Gastrocnemius medialis (tissue), 4 donors: ENCODE measurements at regions not wholly inside any gene's neighbourhood (a gene's known extent, or its start where the extent isn't known, plus 50 kb on each side); places are given as distances from the start of the nearest gene placed in this dataset.
"Not testable (repeated sequence)": the region's sequence is repeated elsewhere in the genome, so short reads cannot be mapped to it uniquely, and the experiment has no call there.

Experiments
- ATAC-seq, 2 donors: fragments of 150-250 bp; one replicate each; pipeline ENCODE4 v1.9.1; 2016
- DNase-seq, 2 donors: peaks; one replicate each; pipeline ENCODE4 v3.0.0-alpha.2; 2019
- H3K27ac ChIP-seq, 4 donors: fragments of 200-600 bp; sonication (generic); 1 replicate in 1 of 4; 2 replicates in 3 of 4; pipeline ENCODE4 v1.5.1; 2016 to 2018; ENCODE audit warnings: mild to moderate bottlenecking in 2 of 4, moderate library complexity in 1 of 4
- H3K27me3 ChIP-seq, 3 donors: fragments of 200-600 bp; sonication (generic) in 2 of 3; 1 replicate in 1 of 3; 2 replicates in 2 of 3; pipeline versions ENCODE4 v1.5.1 to v1.6.0; 2016 to 2019; ENCODE audit warnings: mild to moderate bottlenecking in 1 of 3, moderate library complexity in 1 of 3
- H3K36me3 ChIP-seq, 2 donors: fragments of 200-600 bp; sonication (generic) in 1 of 2; one replicate each; pipeline ENCODE4 v1.5.1; 2017 to 2018
- H3K4me1 ChIP-seq, 2 donors: fragments of 200-600 bp; sonication (generic) in 1 of 2; one replicate each; pipeline ENCODE4 v1.5.1; 2016 to 2017; ENCODE audit warnings: mild to moderate bottlenecking in 2 of 2
- H3K4me3 ChIP-seq, 4 donors: fragments of 200-600 bp; sonication (generic) in 3 of 4; 1 replicate in 1 of 4; 2 replicates in 3 of 4; pipeline ENCODE4 v1.5.1; 2016 to 2019; ENCODE audit warnings: mild to moderate bottlenecking in 2 of 4
- H3K9me3 ChIP-seq, 3 donors: fragments of 200-600 bp; sonication (generic) in 2 of 3; 1 replicate in 1 of 3; 2 replicates in 2 of 3; pipeline ENCODE4 v1.5.1; 2016 to 2019
- CTCF ChIP-seq, 5 experiments: fragments of 450-650 bp in 3 of 5; fragments of 200-600 bp in 2 of 5; sonication (generic) in 2 of 5; IDR thresholded peaks in 4 of 5; conservative IDR thresholded peaks in 1 of 5; 1 replicate in 4 of 5; 2 replicates in 1 of 5; pipeline ENCODE4 v1.5.1; 2016 to 2019; ENCODE audit warnings: antibody characterized with exemption in 5 of 5, mild to moderate bottlenecking in 3 of 5, moderate library complexity in 3 of 5
- POLR2A ChIP-seq, 2 donors: fragments of 450-650 bp; IDR thresholded peaks; one replicate each; pipeline ENCODE4 v1.6.1; 2017; ENCODE audit warnings: antibody characterized with exemption in 2 of 2, mild to moderate bottlenecking in 2 of 2, moderate library complexity in 2 of 2
- in situ Hi-C, 4 donors: fragments of 200-750 bp; cut with MboI; loops; one replicate each; pipeline versions ENCODE4 v1.15.0 to v1.8.0; 2017; ENCODE audit warnings: low sequenced_read_pairs in 4 of 4
- intact Hi-C: fragments of 100-400 bp; cut with DNase I; formaldehyde crosslinking; loops from one replicate; pipeline ENCODE4 v1.15.1; 2023; ENCODE audit warnings: low total_unique reads

- Histone ChIP-seq H3K36me3 (no peaks in the 10 kb centered on the region), H3K4me3 (no peak overlapping the region), H3K4me1 (no peaks in the 10 kb centered on the region), H3K9me3 (no peaks in the 10 kb centered on the region), H3K27ac (no peak overlapping the region), H3K27me3 (no peaks in the 10 kb centered on the region)
- in situ Hi-C loops: no loop called here
- intact Hi-C loops: no loop called here
- DNase-seq: no peak
- TF ChIP-seq POLR2A (IDR thresholded peaks at IDR 0.05) (no peak), CTCF (IDR thresholded peaks at IDR 0.05 in 4 of 5, conservative IDR thresholded peaks at IDR 0.05 in 1 of 5) (no peak)
- ATAC-seq: no peak
Measured at GRCh38 chr15:20367093-20367492, 174.5 kb downstream of the GOLGA6L6 start.

- H3K4me1 ChIP-seq, intact Hi-C loops, ATAC-seq, H3K36me3 ChIP-seq, H3K27me3 ChIP-seq, H3K27ac ChIP-seq, H3K4me3 ChIP-seq, in situ Hi-C loops, DNase-seq, H3K9me3 ChIP-seq: not testable (repeated sequence)
Measured at GRCh38 chr15:20363591-20363990, 178.0 kb downstream of the GOLGA6L6 start.

GRCh38 chr15:20361091-20361490, 180.5 kb downstream of the GOLGA6L6 start:
- no peaks in the 10 kb centered on the region for H3K9me3 ChIP-seq
- in situ Hi-C loops (no loop called here), intact Hi-C loops (no loop called here)
- TF ChIP-seq CTCF (IDR thresholded peaks at IDR 0.05 in 4 of 5, conservative IDR thresholded peaks at IDR 0.05 in 1 of 5) (no peak), POLR2A (IDR thresholded peaks at IDR 0.05) (no peak)
- DNase-seq: no peak
- H3K4me3 ChIP-seq: no peak overlapping the region
- no peaks in the 10 kb centered on the region for H3K27me3 ChIP-seq
- no peaks in the 10 kb centered on the region for H3K4me1 ChIP-seq
- H3K36me3 ChIP-seq: no peaks in the 10 kb centered on the region
- ATAC-seq: no peak
- no peak overlapping the region for H3K27ac ChIP-seq

GRCh38 chr15:20358779-20359414, 182.7 kb downstream of the GOLGA6L6 start:
- H3K36me3 ChIP-seq: no peaks in the 10 kb centered on the region
- no peak overlapping the region for H3K4me3 ChIP-seq
- in situ Hi-C loops: no loop called here
- no peak for TF ChIP-seq POLR2A (IDR thresholded peaks at IDR 0.05)
- TF ChIP-seq CTCF (IDR thresholded peaks at IDR 0.05 in 4 of 5, conservative IDR thresholded peaks at IDR 0.05 in 1 of 5): no peak
- no peak for ATAC-seq
- DNase-seq: no peak
- no peaks in the 10 kb centered on the region for H3K9me3 ChIP-seq
- intact Hi-C loops: no loop called here
- H3K4me1 ChIP-seq: no peaks in the 10 kb centered on the region
- H3K27ac ChIP-seq: no peak overlapping the region
- H3K27me3 ChIP-seq: no peaks in the 10 kb centered on the region

- in situ Hi-C loops: no loop called here
- H3K9me3 ChIP-seq: no peaks in the 10 kb centered on the region
- H3K4me1 ChIP-seq: no peaks in the 10 kb centered on the region
- no peak overlapping the region for H3K27ac ChIP-seq
- DNase-seq (no peak), ATAC-seq (no peak)
- intact Hi-C loops: no loop called here
- no peaks in the 10 kb centered on the region for H3K27me3 ChIP-seq
- no peak overlapping the region for H3K4me3 ChIP-seq
- no peaks in the 10 kb centered on the region for H3K36me3 ChIP-seq
- TF ChIP-seq POLR2A (IDR thresholded peaks at IDR 0.05) (no peak), CTCF (IDR thresholded peaks at IDR 0.05 in 4 of 5, conservative IDR thresholded peaks at IDR 0.05 in 1 of 5) (no peak)
Measured at GRCh38 chr15:20358066-20358778, 183.4 kb downstream of the GOLGA6L6 start.
